H1 (cell line): ENCODE measurements at regions not wholly inside any gene's neighbourhood (a gene's known extent, or its start where the extent isn't known, plus 50 kb on each side); places are given as distances from the start of the nearest gene placed in this dataset.

Source experiments
- CTCF ChIA-PET: fragments of 300-600 bp; sonication (Branson Sonifier 250); formaldehyde crosslinking; loops from one replicate; lab custom pipeline; 2021; ENCODE audit not compliant: partially characterized antibody; lab: Charles Lee
- POLR2A ChIA-PET: fragments of 300-600 bp; sonication (Branson Sonifier 250); formaldehyde crosslinking; loops from one replicate; lab custom pipeline; 2021; ENCODE audit warnings: inconsistent platforms; ENCODE audit not compliant: partially characterized antibody; lab: Charles Lee
- DNase-seq, 2 experiments: peaks; one replicate each; pipeline versions ENCODE4 v3.0.0 to v3.0.0-alpha.2; 2010 to 2022; ENCODE audit warnings: low spot score in 2 of 2, low read depth in 1 of 2, mixed read lengths in 1 of 2
- FAIRE-seq: peaks from 2 replicates; lab custom pipeline; 2011; peaks lifted over from hg19 to GRCh38; lab: Jason Lieb, UNC
- H2AFZ ChIP-seq: 2 replicates; pipeline ENCODE4 v1.8.1; 2012; ENCODE audit warnings: low read length, inconsistent platforms
- H2AK5ac ChIP-seq: 2 replicates; pipeline ENCODE4 v1.6.1; 2013; ENCODE audit warnings: low read depth, low read length
- H2BK120ac ChIP-seq: replicated peaks from 2 replicates; pipeline ENCODE3; 2013; ENCODE audit warnings: low read depth, low read length, inconsistent platforms
- H2BK12ac ChIP-seq: 2 replicates; pipeline ENCODE4 v1.6.1; 2013; ENCODE audit warnings: low read depth, low read length
- H2BK15ac ChIP-seq: 2 replicates; pipeline ENCODE4 v1.6.1; 2013; ENCODE audit warnings: low read length
- H2BK20ac ChIP-seq: 2 replicates; pipeline ENCODE4 v1.6.1; 2013; ENCODE audit warnings: low read length
- H2BK5ac ChIP-seq: 2 replicates; pipeline ENCODE4 v1.6.1; 2013; ENCODE audit warnings: low read depth, low read length
- H3K14ac ChIP-seq: 2 replicates; pipeline ENCODE4 v1.6.1; 2013; ENCODE audit warnings: inconsistent platforms; ENCODE audit not compliant: insufficient read length
- H3K18ac ChIP-seq: 2 replicates; pipeline ENCODE4 v1.6.1; 2013; ENCODE audit warnings: low read length; ENCODE audit errors: extremely low read depth
- H3K23ac ChIP-seq: 2 replicates; pipeline ENCODE4 v1.6.1; 2013; ENCODE audit warnings: inconsistent platforms; ENCODE audit not compliant: insufficient read length
- H3K23me2 ChIP-seq: 2 replicates; pipeline ENCODE4 v1.6.1; 2013; ENCODE audit warnings: low read depth, low read length
- H3K27ac ChIP-seq: 2 replicates; pipeline ENCODE4 v1.6.1; 2011; ENCODE audit warnings: low read depth, low read length, inconsistent platforms
- H3K27me3 ChIP-seq, 4 experiments: replicated peaks in 1 of 4; 1 replicate in 1 of 4; 2 replicates in 3 of 4; pipeline versions ENCODE4 v1.6.1 to v1.8.1; 2011 to 2013; ENCODE audit warnings: low read length in 3 of 4, mild to moderate bottlenecking in 3 of 4, inconsistent platforms in 2 of 4, mixed read lengths in 2 of 4, moderate library complexity in 1 of 4; ENCODE audit not compliant: control insufficient read depth in 3 of 4, insufficient read depth in 3 of 4; ENCODE audit errors: extremely low read depth in 1 of 4
- H3K36me3 ChIP-seq, 4 experiments: 2 replicates each; pipeline versions ENCODE4 v1.6.1 to v1.8.1; 2011 to 2013; ENCODE audit warnings: mild to moderate bottlenecking in 4 of 4, low read length in 3 of 4, moderate library complexity in 2 of 4, control low read depth in 1 of 4, inconsistent platforms in 1 of 4; ENCODE audit not compliant: insufficient read depth in 4 of 4, control insufficient read depth in 2 of 4
- H3K4ac ChIP-seq: replicated peaks from 2 replicates; pipeline ENCODE3; 2013; ENCODE audit warnings: low read length, low read depth, mixed read lengths, inconsistent platforms; ENCODE audit not compliant: insufficient read length
- H3K4me1 ChIP-seq, 4 experiments: replicated peaks in 1 of 4; 1 replicate in 1 of 4; 2 replicates in 3 of 4; pipeline versions ENCODE4 v1.6.1 to v1.8.1; 2011 to 2013; ENCODE audit warnings: low read length in 3 of 4, inconsistent platforms in 2 of 4, mixed read lengths in 1 of 4; ENCODE audit not compliant: insufficient read depth in 4 of 4, control insufficient read depth in 3 of 4
- H3K4me2 ChIP-seq, 2 experiments: 2 replicates each; pipeline versions ENCODE4 v1.6.1 to v1.8.1; 2011 to 2013; ENCODE audit warnings: low read depth in 2 of 2, low read length in 2 of 2, control low read depth in 1 of 2, inconsistent platforms in 1 of 2, mild to moderate bottlenecking in 1 of 2; ENCODE audit not compliant: insufficient read depth in 1 of 2
- H3K4me3 ChIP-seq, 4 experiments: fragments of 200-600, 300-600 bp in 1 of 4; sonication (generic), shearing (Covaris generic), sonication (Bioruptor Twin) in 1 of 4; 2 replicates each; pipeline versions ENCODE4 v1.5.1 to v1.8.1; 2011 to 2016; ENCODE audit warnings: low read length in 4 of 4, low read depth in 3 of 4, control low read depth in 2 of 4, inconsistent platforms in 2 of 4, mild to moderate bottlenecking in 2 of 4, mixed read lengths in 1 of 4, moderate library complexity in 1 of 4; ENCODE audit not compliant: insufficient read depth in 2 of 4; ENCODE audit errors: extremely low read depth in 1 of 4
- H3K56ac ChIP-seq: replicated peaks from 2 replicates; pipeline ENCODE3; 2013; ENCODE audit warnings: low read depth, mild to moderate bottlenecking, mixed read lengths, low read length, inconsistent platforms; ENCODE audit not compliant: insufficient read length
- H3K79me1 ChIP-seq: 2 replicates; pipeline ENCODE4 v1.6.1; 2013; ENCODE audit warnings: low read depth, low read length, control low read depth
- H3K79me2 ChIP-seq, 2 experiments: 2 replicates each; pipeline versions ENCODE4 v1.6.1 to v1.8.1; 2012 to 2013; ENCODE audit warnings: low read length in 2 of 2, mild to moderate bottlenecking in 2 of 2, inconsistent platforms in 1 of 2; ENCODE audit not compliant: insufficient read depth in 2 of 2, control insufficient read depth in 1 of 2
- H3K9ac ChIP-seq, 4 experiments: replicated peaks in 1 of 4; 1 replicate in 1 of 4; 2 replicates in 3 of 4; pipeline versions ENCODE4 v1.6.1 to v1.8.1; 2011 to 2013; ENCODE audit warnings: low read depth in 3 of 4, low read length in 3 of 4, control low read depth in 2 of 4, mild to moderate bottlenecking in 2 of 4, moderate library complexity in 2 of 4, inconsistent platforms in 1 of 4; ENCODE audit errors: extremely low read depth in 1 of 4
- H3K9me3 ChIP-seq, 2 experiments: 2 replicates each; pipeline versions ENCODE4 v1.6.1 to v1.8.1; 2012 to 2013; ENCODE audit warnings: mild to moderate bottlenecking in 2 of 2, moderate library complexity in 2 of 2, control low read depth in 1 of 2, inconsistent platforms in 1 of 2, low read depth in 1 of 2, low read length in 1 of 2, mixed read lengths in 1 of 2; ENCODE audit not compliant: insufficient read depth in 2 of 2
- H4K20me1 ChIP-seq, 2 experiments: replicated peaks in 1 of 2; 2 replicates each; pipeline versions ENCODE3 to v1.8.1; 2011 to 2013; ENCODE audit warnings: inconsistent platforms in 2 of 2, low read length in 2 of 2, mild to moderate bottlenecking in 1 of 2; ENCODE audit not compliant: insufficient read depth in 2 of 2, control insufficient read depth in 1 of 2
- H4K5ac ChIP-seq: 2 replicates; pipeline ENCODE4 v1.6.1; 2013; ENCODE audit warnings: low read length, low read depth, mixed read lengths, inconsistent platforms; ENCODE audit not compliant: insufficient read length
- H4K8ac ChIP-seq: 2 replicates; pipeline ENCODE4 v1.8.0; 2013; ENCODE audit warnings: mild to moderate bottlenecking, moderate library complexity, low read length, inconsistent platforms; ENCODE audit not compliant: insufficient read depth; ENCODE audit errors: extremely low read depth
- H4K91ac ChIP-seq: replicated peaks from 2 replicates; pipeline ENCODE3; 2013; ENCODE audit warnings: low read length, mixed read lengths, inconsistent platforms; ENCODE audit not compliant: insufficient read length
- ASH2L ChIP-seq: fragments of 200-600, 300-600 bp; sonication (generic); IDR thresholded peaks from one replicate; pipeline ENCODE4 v1.7.1; 2017; ENCODE audit warnings: low read length
- BCL11A ChIP-seq, 2 experiments: IDR thresholded peaks; one replicate each; pipeline ENCODE4 v1.6.1; 2011; ENCODE audit warnings: low read depth in 2 of 2, low read length in 2 of 2, mild to moderate bottlenecking in 2 of 2
- BRCA1 ChIP-seq: IDR thresholded peaks from 2 replicates; pipeline ENCODE4 v1.6.1; 2012; ENCODE audit warnings: low read depth, low read length, improper control_type of control experiment
- CHD1 ChIP-seq: IDR thresholded peaks from 2 replicates; pipeline ENCODE4 v1.6.1; 2012; ENCODE audit warnings: low read depth, low read length, improper control_type of control experiment
- JUN ChIP-seq: IDR thresholded peaks from 2 replicates; pipeline ENCODE4 v1.6.1; 2011; ENCODE audit warnings: low read depth, mild to moderate bottlenecking, improper control_type of control experiment, low read length
- NANOG ChIP-seq: IDR thresholded peaks from 2 replicates; pipeline ENCODE4 v1.6.1; 2011; ENCODE audit warnings: low read length, low read depth, mild to moderate bottlenecking, inconsistent platforms; ENCODE audit not compliant: insufficient read depth, poor library complexity, severe bottlenecking
- POLR2A ChIP-seq, 2 experiments: IDR thresholded peaks; 1 replicate in 1 of 2; 2 replicates in 1 of 2; pipeline ENCODE4 v1.6.1; 2011; ENCODE audit warnings: low read depth in 2 of 2, low read length in 2 of 2, mild to moderate bottlenecking in 2 of 2; ENCODE audit errors: control extremely low read depth in 1 of 2
- POU5F1 ChIP-seq: IDR thresholded peaks from 2 replicates; pipeline ENCODE4 v1.6.1; 2011; ENCODE audit warnings: low read depth, mild to moderate bottlenecking, low read length, moderate library complexity
- RAD21 ChIP-seq, 2 experiments: IDR thresholded peaks in 1 of 2; conservative IDR thresholded peaks in 1 of 2; 2 replicates each; pipeline ENCODE4 v1.6.1; 2011; ENCODE audit warnings: low read depth in 2 of 2, low read length in 2 of 2, improper control_type of control experiment in 1 of 2, inconsistent platforms in 1 of 2, mild to moderate bottlenecking in 1 of 2, moderate library complexity in 1 of 2
- RFX5 ChIP-seq: IDR thresholded peaks from 2 replicates; pipeline ENCODE4 v1.6.1; 2011; ENCODE audit warnings: low read depth, low read length, improper control_type of control experiment, borderline replicate concordance
- SIRT6 ChIP-seq: IDR thresholded peaks from one replicate; pipeline ENCODE4 v1.7.1; 2012; ENCODE audit warnings: low read length, inconsistent platforms
- SP1 ChIP-seq: IDR thresholded peaks from 2 replicates; pipeline ENCODE4 v1.6.1; 2011; ENCODE audit warnings: low read depth, low read length
- SUZ12 ChIP-seq: fragments of 200-600 bp; sonication (generic); IDR thresholded peaks from 2 replicates; pipeline ENCODE4 v1.6.1; 2012; ENCODE audit warnings: mild to moderate bottlenecking, inconsistent platforms, low read length, moderate library complexity, mixed read lengths
- TCF12 ChIP-seq: IDR thresholded peaks from 2 replicates; pipeline ENCODE4 v1.6.1; 2011; ENCODE audit warnings: low read depth, mild to moderate bottlenecking, low read length
- TEAD4 ChIP-seq: IDR thresholded peaks from 2 replicates; pipeline ENCODE4 v1.6.1; 2012; ENCODE audit warnings: low read depth, low read length, inconsistent platforms, mixed read lengths
- WGBS, 2 experiments: shearing (Covaris generic) in 1 of 2; methylation state at CpG; one replicate each; pipeline versions ENCODE4 v1.1.6 to v1.1.7; 2013 to 2015; ENCODE audit warnings: low lambda C conversion rate in 2 of 2, mixed read lengths in 2 of 2, inconsistent platforms in 1 of 2, low coverage in 1 of 2, missing lambda C conversion rate in 1 of 2; ENCODE audit not compliant: insufficient replicate concordance in 2 of 2, insufficient coverage in 1 of 2, insufficient read length in 1 of 2; ENCODE audit errors: extremely low coverage in 1 of 2, missing lambda C conversion rate in 1 of 2; 5-methylcytosine and 5-hydroxymethylcytosine counted together

DNA sequence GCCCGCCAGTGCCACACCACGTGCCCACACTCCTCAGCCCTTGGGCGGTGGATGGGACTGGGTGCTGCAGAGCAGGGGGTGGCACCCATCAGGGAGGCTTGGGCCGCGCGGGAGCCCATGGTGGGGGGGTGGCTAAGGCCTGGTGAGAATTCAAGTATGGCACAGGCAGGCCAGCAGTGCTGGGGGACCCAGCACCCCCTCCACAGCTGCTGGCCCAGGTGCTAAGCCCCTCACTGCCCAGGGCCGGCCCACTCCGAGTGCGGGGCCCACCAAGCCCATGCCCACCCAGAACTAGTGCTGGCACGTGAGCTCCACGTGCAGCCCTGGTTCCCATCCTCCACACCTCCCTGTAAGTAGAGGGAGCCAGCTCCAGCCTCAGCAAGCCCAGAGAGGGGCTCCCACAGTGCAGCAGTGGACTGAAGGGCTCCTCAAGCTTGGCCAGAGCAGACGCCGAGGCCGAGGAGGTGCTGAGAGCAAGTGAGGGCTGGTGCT lies 1091.1 kb upstream of the GJE1 start:
- ChIA-PET CTCF (interaction anchor here (0.5 kb wide), 1 partner anchor 311 kb away, joined by 3 read pairs; no protein-coding TSS in a partner anchor), POLR2A (no interaction called here)
- Histone ChIP-seq H4K8ac (no peak overlapping the region), H2BK120ac (no peak overlapping the region), H2BK20ac (no peak overlapping the region), H2BK5ac (no peak overlapping the region), H3K18ac (no peak overlapping the region), H4K91ac (no peak overlapping the region), H3K36me3 (no peaks in the 10 kb centered on the region; a peak in 1 of 8 replicates), H3K9me3 (peaks cover 10 to 12% of the 10 kb centered on the region in 2 experiments; a peak in 3 of 4 replicates), H3K27ac (no peak overlapping the region), H3K79me2 (no peaks in the 10 kb centered on the region), H2BK15ac (no peak overlapping the region), H3K23me2 (no peaks in the 10 kb centered on the region), H4K5ac (no peak overlapping the region), H3K4me3 (no peak overlapping the region), H3K23ac (no peak overlapping the region), H3K4me2 (no peak overlapping the region), H3K4ac (no peak overlapping the region), H2BK12ac (no peak overlapping the region), H2AK5ac (no peak overlapping the region), H3K79me1 (no peaks in the 10 kb centered on the region), H3K9ac (no peak overlapping the region), H2AFZ (no peak overlapping the region), H3K4me1 (no peaks in the 10 kb centered on the region), H3K27me3 (no peaks in the 10 kb centered on the region), H4K20me1 (no peaks in the 10 kb centered on the region), H3K14ac (no peak overlapping the region), H3K56ac (no peak overlapping the region)
- DNase-seq (no peak), FAIRE-seq (no peak)
- WGBS, 2 experiments = 93% methylated on average over 13 of the region's 14 CpGs; no CpG with 5 or more reads in 1 of the 2 experiments
- TF ChIP-seq CHD1 (no peak), NANOG (no peak), ASH2L (no peak), TEAD4 (no peak), SP1 (no peak), RAD21 (IDR thresholded peaks at IDR 0.05 in 1 of 2, conservative IDR thresholded peaks at IDR 0.05 in 1 of 2; ENCODE audit: low read depth in 2 of 2, low read length in 2 of 2) (no peak), POLR2A (IDR thresholded peaks at IDR 0.05; ENCODE audit: control extremely low read depth in 1 of 2, low read depth in 2 of 2, low read length in 2 of 2) (no peak), JUN (no peak), SUZ12 (no peak), BRCA1 (no peak), SIRT6 (no peak), POU5F1 (no peak), TCF12 (no peak), RFX5 (no peak), BCL11A (IDR thresholded peaks at IDR 0.05; ENCODE audit: low read depth in 2 of 2, low read length in 2 of 2) (no peak)
